ENCODE measurements at regions not wholly inside any gene's neighbourhood (a gene's known extent, or its start where the extent isn't known, plus 50 kb on each side); places are given as distances from the start of the nearest gene placed in this dataset.

DNA sequence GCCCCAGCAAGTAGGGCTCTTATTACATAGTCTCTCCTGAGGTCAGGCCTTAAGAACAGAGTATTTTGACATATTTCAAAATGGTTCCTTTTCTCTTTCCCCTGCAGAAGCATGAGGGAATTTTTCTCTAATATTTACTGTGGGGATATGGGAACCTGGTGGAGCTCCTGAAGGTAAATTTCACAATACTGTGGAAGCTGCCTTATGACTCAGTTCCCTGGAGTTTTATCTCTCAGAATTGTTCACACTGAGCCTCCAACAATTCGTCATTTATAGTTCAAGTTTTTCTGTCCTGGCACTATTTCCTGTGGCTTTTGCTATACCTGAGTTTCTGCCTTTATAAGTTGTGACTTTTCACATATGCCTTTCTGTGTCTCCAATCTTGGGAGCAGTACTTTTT is 607.2 kb upstream of the NDST4 start:
- TF ChIP-seq, protein P1, sequence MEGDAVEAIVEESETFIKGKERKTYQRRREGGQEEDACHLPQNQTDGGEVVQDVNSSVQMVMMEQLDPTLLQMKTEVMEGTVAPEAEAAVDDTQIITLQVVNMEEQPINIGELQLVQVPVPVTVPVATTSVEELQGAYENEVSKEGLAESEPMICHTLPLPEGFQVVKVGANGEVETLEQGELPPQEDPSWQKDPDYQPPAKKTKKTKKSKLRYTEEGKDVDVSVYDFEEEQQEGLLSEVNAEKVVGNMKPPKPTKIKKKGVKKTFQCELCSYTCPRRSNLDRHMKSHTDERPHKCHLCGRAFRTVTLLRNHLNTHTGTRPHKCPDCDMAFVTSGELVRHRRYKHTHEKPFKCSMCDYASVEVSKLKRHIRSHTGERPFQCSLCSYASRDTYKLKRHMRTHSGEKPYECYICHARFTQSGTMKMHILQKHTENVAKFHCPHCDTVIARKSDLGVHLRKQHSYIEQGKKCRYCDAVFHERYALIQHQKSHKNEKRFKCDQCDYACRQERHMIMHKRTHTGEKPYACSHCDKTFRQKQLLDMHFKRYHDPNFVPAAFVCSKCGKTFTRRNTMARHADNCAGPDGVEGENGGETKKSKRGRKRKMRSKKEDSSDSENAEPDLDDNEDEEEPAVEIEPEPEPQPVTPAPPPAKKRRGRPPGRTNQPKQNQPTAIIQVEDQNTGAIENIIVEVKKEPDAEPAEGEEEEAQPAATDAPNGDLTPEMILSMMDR (IDR thresholded peaks at IDR 0.05) = no peak
- TF ChIP-seq POLR2A (IDR thresholded peaks at IDR 0.05) = no peak
